ENCODE measurements at regions not wholly inside any gene's neighbourhood (a gene's known extent, or its start where the extent isn't known, plus 50 kb on each side); places are given as distances from the start of the nearest gene placed in this dataset.

DNA sequence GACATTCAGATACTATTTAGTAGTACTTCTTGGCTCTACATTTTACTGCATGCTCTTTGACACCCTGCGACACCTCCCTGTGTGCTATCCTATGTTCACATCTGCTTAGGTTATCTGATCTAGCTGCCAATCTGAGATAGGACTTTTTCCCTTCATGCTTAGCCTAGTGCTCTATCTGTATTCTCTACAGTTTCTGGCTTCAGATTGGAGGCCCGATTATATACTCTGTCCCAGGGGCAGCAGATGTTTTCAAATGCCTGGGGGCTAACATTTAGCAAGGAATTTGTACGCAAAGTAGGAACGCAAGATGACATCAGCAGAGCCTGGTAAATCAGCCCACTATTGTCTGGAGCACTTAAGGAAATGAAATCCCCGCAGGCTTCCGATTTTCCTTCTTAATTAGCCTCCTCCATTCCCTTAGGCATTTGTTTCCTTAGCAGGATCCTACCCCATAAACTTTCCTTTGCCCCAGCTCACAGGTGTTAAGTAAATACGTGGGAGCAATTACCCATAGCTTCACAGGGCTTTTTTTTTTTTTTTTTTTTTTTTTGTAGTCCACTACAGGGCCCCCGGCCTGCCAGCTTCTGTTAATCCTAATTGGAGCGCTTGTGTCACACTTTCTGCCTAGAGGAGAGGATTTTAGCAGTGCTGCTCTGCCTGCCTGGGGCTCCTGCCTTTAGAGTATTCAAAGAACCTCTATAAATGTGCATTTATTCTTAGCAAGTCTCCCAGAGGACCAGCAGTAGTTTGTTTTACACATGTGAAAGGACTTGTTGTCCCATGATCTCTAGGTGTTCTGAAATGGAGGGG, 61.1 kb upstream of the LPAR1 start:
- Histone ChIP-seq H3K4me2 (ENCODE audit: low read length) (no peak overlapping the region), H2AFZ (ENCODE audit: low read depth, low read length) (no peak overlapping the region), H3K27me3 (ENCODE audit: low read depth, low read length) (0 out of 2 replicates have a peak, but pooled peaks cover 4% of the 10 kb centered on the region), H4K20me1 (ENCODE audit: insufficient read depth, low read length) (no peaks in the 10 kb centered on the region), H3K36me3 (replicated peaks; ENCODE audit: low read depth, low read length) (no peaks in the 10 kb centered on the region), H3K27ac (ENCODE audit: low read length) (no peak overlapping the region), H3K9ac (ENCODE audit: low read length) (no peak overlapping the region), H3K4me3 (ENCODE audit: low read length) (no peak overlapping the region), H3K9me3 (ENCODE audit: insufficient read depth, low read length) (no peaks in the 10 kb centered on the region), H3K79me2 (ENCODE audit: low read length) (no peaks in the 10 kb centered on the region), H3K4me1 (ENCODE audit: low read length) (peaks cover 4% of the 10 kb centered on the region)
- TF ChIP-seq, protein P1, sequence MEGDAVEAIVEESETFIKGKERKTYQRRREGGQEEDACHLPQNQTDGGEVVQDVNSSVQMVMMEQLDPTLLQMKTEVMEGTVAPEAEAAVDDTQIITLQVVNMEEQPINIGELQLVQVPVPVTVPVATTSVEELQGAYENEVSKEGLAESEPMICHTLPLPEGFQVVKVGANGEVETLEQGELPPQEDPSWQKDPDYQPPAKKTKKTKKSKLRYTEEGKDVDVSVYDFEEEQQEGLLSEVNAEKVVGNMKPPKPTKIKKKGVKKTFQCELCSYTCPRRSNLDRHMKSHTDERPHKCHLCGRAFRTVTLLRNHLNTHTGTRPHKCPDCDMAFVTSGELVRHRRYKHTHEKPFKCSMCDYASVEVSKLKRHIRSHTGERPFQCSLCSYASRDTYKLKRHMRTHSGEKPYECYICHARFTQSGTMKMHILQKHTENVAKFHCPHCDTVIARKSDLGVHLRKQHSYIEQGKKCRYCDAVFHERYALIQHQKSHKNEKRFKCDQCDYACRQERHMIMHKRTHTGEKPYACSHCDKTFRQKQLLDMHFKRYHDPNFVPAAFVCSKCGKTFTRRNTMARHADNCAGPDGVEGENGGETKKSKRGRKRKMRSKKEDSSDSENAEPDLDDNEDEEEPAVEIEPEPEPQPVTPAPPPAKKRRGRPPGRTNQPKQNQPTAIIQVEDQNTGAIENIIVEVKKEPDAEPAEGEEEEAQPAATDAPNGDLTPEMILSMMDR (IDR thresholded peaks at IDR 0.05; ENCODE audit: low read depth, low read length): no peak
- TF ChIP-seq EZH2phosphoT487 (IDR thresholded peaks at IDR 0.05; ENCODE audit: low read depth): no peak

DNA sequence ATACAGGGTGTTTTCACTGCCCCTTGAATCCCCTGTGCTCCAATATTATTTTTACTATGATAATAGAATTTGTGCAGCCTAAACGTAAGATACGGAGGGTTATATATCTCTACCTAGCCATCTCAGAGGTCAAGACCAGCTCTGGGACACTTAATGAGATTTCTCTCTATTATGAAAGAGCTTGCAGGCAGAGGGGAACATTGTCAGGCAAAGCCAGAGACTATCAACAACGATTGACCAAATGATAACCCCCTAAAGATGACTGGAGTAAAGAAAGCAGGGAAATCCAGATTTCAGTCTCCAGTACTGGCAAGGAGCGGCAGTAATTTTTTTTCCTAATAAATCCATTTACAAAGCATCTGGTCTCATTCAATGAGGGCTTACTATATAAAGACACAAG, 59.8 kb upstream of the LPAR1 start:
- Histone ChIP-seq H3K27ac (ENCODE audit: low read length) (no peak overlapping the region), H3K9me3 (ENCODE audit: insufficient read depth, low read length) (no peaks in the 10 kb centered on the region), H4K20me1 (ENCODE audit: insufficient read depth, low read length) (no peaks in the 10 kb centered on the region), H3K9ac (ENCODE audit: low read length) (no peak overlapping the region), H3K4me3 (ENCODE audit: low read length) (no peak overlapping the region), H3K79me2 (ENCODE audit: low read length) (no peaks in the 10 kb centered on the region), H3K27me3 (ENCODE audit: low read depth, low read length) (0 out of 2 replicates have a peak, but pooled peaks cover 4% of the 10 kb centered on the region), H3K36me3 (replicated peaks; ENCODE audit: low read depth, low read length) (no peaks in the 10 kb centered on the region), H3K4me1 (ENCODE audit: low read length) (peaks cover 6% of the 10 kb centered on the region), H2AFZ (ENCODE audit: low read depth, low read length) (no peak overlapping the region), H3K4me2 (ENCODE audit: low read length) (no peak overlapping the region)
- TF ChIP-seq, protein P1 (IDR thresholded peaks at IDR 0.05; ENCODE audit: low read depth, low read length): no peak

DNA sequence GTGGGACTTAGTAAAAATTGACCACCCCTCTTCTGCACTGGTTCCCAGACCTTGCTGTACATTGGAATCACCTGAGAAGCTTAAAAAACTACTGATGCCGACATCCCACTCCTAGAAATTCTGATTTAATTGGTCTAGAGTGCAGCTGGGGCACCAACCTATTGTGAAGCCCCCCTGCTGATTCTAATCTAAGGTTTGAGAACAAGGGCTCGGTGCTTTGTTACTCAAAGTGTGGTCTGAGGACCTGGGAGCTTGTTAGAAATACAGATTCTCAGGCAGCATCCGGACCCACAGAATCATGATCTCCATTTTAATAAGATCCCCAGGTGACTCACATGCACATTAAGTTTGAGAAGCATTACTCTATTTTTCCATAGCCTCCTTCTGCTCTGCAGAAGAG, 57.8 kb upstream of the LPAR1 start:
- 0 out of 2 replicates have a peak, but pooled peaks cover 4% of the 10 kb centered on the region for H3K27me3 ChIP-seq (ENCODE audit: low read depth, low read length)
- peaks cover 6% of the 10 kb centered on the region for H3K4me1 ChIP-seq (ENCODE audit: low read length)

DNA sequence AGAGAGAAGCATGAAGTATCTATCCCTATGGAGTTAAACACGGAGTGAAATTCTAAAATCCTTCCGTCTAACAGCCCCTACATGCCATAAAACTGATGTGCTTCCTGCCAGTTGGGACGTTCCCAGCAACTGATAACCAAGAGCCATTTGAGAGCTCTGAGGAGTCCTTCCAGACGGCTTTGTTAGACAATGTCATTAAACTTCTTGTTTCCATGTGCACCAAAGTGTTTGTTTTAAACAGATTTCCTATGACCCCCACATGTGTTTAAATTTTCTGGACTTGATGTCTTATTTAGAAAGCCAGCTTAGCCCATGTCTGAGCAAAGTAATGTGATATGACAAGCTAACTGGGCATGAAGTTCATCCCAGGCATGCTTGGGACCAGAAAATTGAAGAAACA, 57.2 kb upstream of the LPAR1 start:
- H3K27ac ChIP-seq (ENCODE audit: low read length): no peak overlapping the region
- no peak overlapping the region for H3K9ac ChIP-seq (ENCODE audit: low read length)
- peaks cover 6% of the 10 kb centered on the region for H3K4me1 ChIP-seq (ENCODE audit: low read length)
- no peak overlapping the region for H3K4me2 ChIP-seq (ENCODE audit: low read length)
- H2AFZ ChIP-seq (ENCODE audit: low read depth, low read length): no peak overlapping the region
- H3K4me3 ChIP-seq (ENCODE audit: low read length): no peak overlapping the region
- no peaks in the 10 kb centered on the region for H3K79me2 ChIP-seq (ENCODE audit: low read length)
- TF ChIP-seq, protein P1 (IDR thresholded peaks at IDR 0.05; ENCODE audit: low read depth, low read length): no peak
- TF ChIP-seq EZH2phosphoT487 (IDR thresholded peaks at IDR 0.05; ENCODE audit: low read depth): no peak
- H3K36me3 ChIP-seq (replicated peaks; ENCODE audit: low read depth, low read length): no peaks in the 10 kb centered on the region
- no peaks in the 10 kb centered on the region for H3K9me3 ChIP-seq (ENCODE audit: insufficient read depth, low read length)
- no peaks in the 10 kb centered on the region for H4K20me1 ChIP-seq (ENCODE audit: insufficient read depth, low read length)
- 0 out of 2 replicates have a peak, but pooled peaks cover 4% of the 10 kb centered on the region for H3K27me3 ChIP-seq (ENCODE audit: low read depth, low read length)

More for the DNA sequence above, 57.8 kb upstream of the LPAR1 start:
- H3K4me3 ChIP-seq (ENCODE audit: low read length): no peak overlapping the region
- no peaks in the 10 kb centered on the region for H3K9me3 ChIP-seq (ENCODE audit: insufficient read depth, low read length)
- H3K79me2 ChIP-seq (ENCODE audit: low read length): no peaks in the 10 kb centered on the region
- H4K20me1 ChIP-seq (ENCODE audit: insufficient read depth, low read length): no peaks in the 10 kb centered on the region
- H3K36me3 ChIP-seq (replicated peaks; ENCODE audit: low read depth, low read length): no peaks in the 10 kb centered on the region
- no peak for TF ChIP-seq EZH2phosphoT487 (IDR thresholded peaks at IDR 0.05; ENCODE audit: low read depth)
- TF ChIP-seq, protein P1 (IDR thresholded peaks at IDR 0.05; ENCODE audit: low read depth, low read length): no peak
- H3K4me2 ChIP-seq (ENCODE audit: low read length): no peak overlapping the region
- H2AFZ ChIP-seq (ENCODE audit: low read depth, low read length): no peak overlapping the region
- H3K27ac ChIP-seq (ENCODE audit: low read length): no peak overlapping the region
- H3K9ac ChIP-seq (ENCODE audit: low read length): no peak overlapping the region

All from OCI-LY3 (cell line).